ENCODE measurements at regions not wholly inside any gene's neighbourhood (a gene's known extent, or its start where the extent isn't known, plus 50 kb on each side); places are given as distances from the start of the nearest gene placed in this dataset.

- no peak overlapping the region for H4K91ac ChIP-seq (replicated peaks; ENCODE audit: insufficient read length, low read length)
- no peaks in the 10 kb centered on the region for H3K36me3 ChIP-seq (ENCODE audit: control insufficient read depth in 2 of 4, insufficient read depth in 4 of 4, low read length in 3 of 4)
- DNase-seq (ENCODE audit: low read depth in 1 of 2, low spot score in 2 of 2) = no peak
- H3K23ac ChIP-seq (ENCODE audit: insufficient read length) = no peak overlapping the region
- no peaks in the 10 kb centered on the region for H4K20me1 ChIP-seq (replicated peaks in 1 of 2; ENCODE audit: control insufficient read depth in 1 of 2, insufficient read depth in 2 of 2, low read length in 2 of 2)
- no peak overlapping the region for H3K9ac ChIP-seq (replicated peaks in 1 of 4; ENCODE audit: extremely low read depth in 1 of 4, low read depth in 3 of 4, low read length in 3 of 4)
- H3K4me3 ChIP-seq (ENCODE audit: extremely low read depth in 1 of 4, insufficient read depth in 2 of 4, low read depth in 3 of 4, low read length in 4 of 4) = no peak overlapping the region
- no peaks in the 10 kb centered on the region for H3K27me3 ChIP-seq (replicated peaks in 1 of 4; ENCODE audit: control insufficient read depth in 3 of 4, extremely low read depth in 1 of 4, insufficient read depth in 3 of 4, low read length in 3 of 4)
- H2AFZ ChIP-seq (ENCODE audit: low read length) = no peak overlapping the region
- H2AK5ac ChIP-seq (ENCODE audit: low read depth, low read length) = no peak overlapping the region
- H3K56ac ChIP-seq (replicated peaks; ENCODE audit: insufficient read length, low read depth, low read length) = no peak overlapping the region
- H3K18ac ChIP-seq (ENCODE audit: extremely low read depth, low read length) = no peak overlapping the region
- no peak overlapping the region for H3K27ac ChIP-seq (ENCODE audit: low read depth, low read length)
- H3K79me2 ChIP-seq (ENCODE audit: control insufficient read depth in 1 of 2, insufficient read depth in 2 of 2, low read length in 2 of 2) = no peaks in the 10 kb centered on the region
- no peak overlapping the region for H3K4me2 ChIP-seq (ENCODE audit: insufficient read depth in 1 of 2, low read depth in 2 of 2, low read length in 2 of 2)
- CTCF ChIA-PET (ENCODE audit: partially characterized antibody) = interaction anchor here (0.7 to 2.3 kb wide), 7 partner anchors 12 to 610 kb away, joined by 3 to 11 read pairs (median 4); no protein-coding TSS in a partner anchor
- WGBS, 2 experiments (ENCODE audit: extremely low coverage in 1 of 2, insufficient coverage in 1 of 2, insufficient read length in 1 of 2, insufficient replicate concordance in 2 of 2, low coverage in 1 of 2, low lambda C conversion rate in 2 of 2, missing lambda C conversion rate in 1 of 2) = 98% methylated on average over 4 of the region's 4 CpGs; no CpG with 5 or more reads in 1 of the 2 experiments
- TF ChIP-seq RAD21 (IDR thresholded peaks at IDR 0.05 in 1 of 2, conservative IDR thresholded peaks at IDR 0.05 in 1 of 2; ENCODE audit: low read depth in 2 of 2, low read length in 2 of 2) = no peak
- TF ChIP-seq CEBPB (IDR thresholded peaks at IDR 0.05; ENCODE audit: low read depth, low read length) = no peak
- TF ChIP-seq CHD1 (IDR thresholded peaks at IDR 0.05; ENCODE audit: low read depth, low read length) = no peak
- no peak for TF ChIP-seq CBX5 (IDR thresholded peaks at IDR 0.05; ENCODE audit: low read depth, low read length)
- no peaks in the 10 kb centered on the region for H3K4me1 ChIP-seq (replicated peaks in 1 of 4; ENCODE audit: control insufficient read depth in 3 of 4, insufficient read depth in 4 of 4, low read length in 3 of 4)
- no peak overlapping the region for H2BK5ac ChIP-seq (ENCODE audit: low read depth, low read length)
- H3K9me3 ChIP-seq (ENCODE audit: insufficient read depth in 2 of 2, low read depth in 1 of 2, low read length in 1 of 2) = no peaks in the 10 kb centered on the region
- H2BK20ac ChIP-seq (ENCODE audit: low read length) = no peak overlapping the region
- no peak overlapping the region for H2BK12ac ChIP-seq (ENCODE audit: low read depth, low read length)
- POLR2A ChIA-PET (ENCODE audit: partially characterized antibody) = no interaction called here
- H2BK120ac ChIP-seq (replicated peaks; ENCODE audit: low read depth, low read length) = no peak overlapping the region
- no peaks in the 10 kb centered on the region for H3K23me2 ChIP-seq (ENCODE audit: low read depth, low read length)
- no peak overlapping the region for H4K8ac ChIP-seq (ENCODE audit: extremely low read depth, insufficient read depth, low read length)
- no peak overlapping the region for H3K14ac ChIP-seq (ENCODE audit: insufficient read length)
- no peak overlapping the region for H3K4ac ChIP-seq (replicated peaks; ENCODE audit: insufficient read length, low read depth, low read length)
- no peaks in the 10 kb centered on the region for H3K79me1 ChIP-seq (ENCODE audit: low read depth, low read length)
- no peak overlapping the region for H2BK15ac ChIP-seq (ENCODE audit: low read length)
- FAIRE-seq = no peak
- no peak overlapping the region for H4K5ac ChIP-seq (ENCODE audit: insufficient read length, low read depth, low read length)
Observed at GRCh38 chr6:119739769-119740168, 390.2 kb upstream of the MAN1A1 start.
